Fibroblast of pulmonary artery (primary cell): ENCODE measurements at regions not wholly inside any gene's neighbourhood (a gene's known extent, or its start where the extent isn't known, plus 50 kb on each side); places are given as distances from the start of the nearest gene placed in this dataset.

Experiments used
- DNase-seq: peaks from one replicate; pipeline ENCODE4 v3.0.0-alpha.2; 2010; ENCODE audit warnings: low read depth
- H3K4me3 ChIP-seq: replicated peaks from 2 replicates; pipeline ENCODE4 v1.5.1; 2011; ENCODE audit warnings: low read depth, mild to moderate bottlenecking, control low read depth, low read length, moderate library complexity
- CTCF ChIP-seq: IDR thresholded peaks from 2 replicates; pipeline ENCODE4 v1.5.1; 2011; ENCODE audit warnings: mild to moderate bottlenecking, control low read depth, low read length, inconsistent platforms; ENCODE audit errors: missing control alignments

DNA sequence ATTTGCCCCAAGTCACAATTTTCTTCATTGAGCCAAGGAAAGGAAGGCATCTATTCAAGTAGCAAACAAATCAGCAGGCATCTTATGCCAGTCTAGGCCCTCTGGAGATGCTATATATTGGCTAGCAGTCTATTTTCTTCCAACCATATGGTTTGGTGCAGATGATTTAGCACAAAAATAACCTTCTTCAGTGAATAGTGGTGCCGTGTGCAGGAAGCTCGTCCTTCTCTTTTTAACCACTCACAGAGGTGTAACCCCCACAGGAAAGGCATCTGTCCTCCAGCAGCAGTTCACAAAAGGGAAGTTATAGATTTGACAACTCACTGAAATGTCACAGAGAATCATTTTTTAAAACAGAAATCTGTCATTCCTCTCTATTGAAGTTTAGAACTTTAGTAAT, 445.7 kb upstream of the SYT1 start:
- H3K4me3 ChIP-seq: no peak overlapping the region
- no peak for TF ChIP-seq CTCF
- no peak for DNase-seq

DNA sequence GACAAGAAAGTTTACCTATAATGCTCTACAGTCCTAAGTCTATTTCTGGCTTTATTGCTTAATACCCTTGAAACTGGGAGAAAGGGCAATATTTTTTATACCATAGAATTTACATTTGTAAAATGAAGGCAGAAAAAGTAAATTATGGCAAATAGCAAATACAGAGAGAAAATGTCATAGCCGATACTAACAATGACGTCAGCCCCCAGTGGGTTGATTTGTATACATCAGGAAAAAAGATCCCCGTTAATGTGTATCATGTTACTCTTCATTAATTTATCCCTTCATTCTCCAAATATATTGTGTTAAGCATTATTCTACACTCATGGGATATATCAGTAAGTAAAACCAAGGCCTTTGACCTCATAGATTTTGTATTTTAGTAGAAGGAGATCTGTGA, 445.1 kb upstream of the SYT1 start:
- H3K4me3 ChIP-seq: no peak overlapping the region
- DNase-seq: no peak
- no peak for TF ChIP-seq CTCF

- TF ChIP-seq CTCF: no peak
- H3K4me3 ChIP-seq: no peak overlapping the region
- DNase-seq: no peak
Observed at GRCh38 chr12:78420991-78421390, 443.6 kb upstream of the SYT1 start.

DNA sequence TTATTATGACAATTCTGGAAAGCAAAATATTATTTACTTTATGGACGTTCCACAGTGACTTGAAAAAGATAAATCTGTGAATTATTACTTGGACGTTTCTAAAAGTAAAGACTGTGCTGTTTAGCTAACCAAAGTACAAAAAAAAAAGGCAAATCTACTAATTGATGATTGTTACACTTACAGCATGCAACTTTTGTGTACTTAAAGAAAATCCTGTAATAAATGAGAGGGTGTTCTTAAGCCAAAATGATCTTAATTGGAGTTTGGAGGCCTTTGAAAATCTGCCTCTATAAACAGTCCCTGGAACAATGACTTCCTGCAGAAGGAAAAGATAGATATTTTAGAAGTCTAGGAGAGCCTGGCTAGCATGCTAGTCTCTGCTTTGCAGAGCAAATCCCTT, 434.0 kb upstream of the SYT1 start:
- no peak for TF ChIP-seq CTCF
- no peak for DNase-seq

GRCh38 chr12:78431931-78432330, 432.6 kb upstream of the SYT1 start:
- no peak for TF ChIP-seq CTCF
- H3K4me3 ChIP-seq: no peak overlapping the region
- no peak for DNase-seq

More for the DNA sequence above, 434.0 kb upstream of the SYT1 start:
- H3K4me3 ChIP-seq: no peak overlapping the region

- TF ChIP-seq CTCF: no peak
- no peak overlapping the region for H3K4me3 ChIP-seq
- no peak for DNase-seq
Observed at GRCh38 chr12:78439666-78440065, 424.9 kb upstream of the SYT1 start.

GRCh38 chr12:78441737-78442453, 422.7 kb upstream of the SYT1 start:
- no peak for TF ChIP-seq CTCF
- no peak for DNase-seq
- no peak overlapping the region for H3K4me3 ChIP-seq
